GM18858 (cell line): ENCODE measurements at regions not wholly inside any gene's neighbourhood (a gene's known extent, or its start where the extent isn't known, plus 50 kb on each side); places are given as distances from the start of the nearest gene placed in this dataset.

ENCODE experiments used
- ATAC-seq: cut with Tn5 transposase; IDR thresholded peaks from one replicate; pipeline ENCODE4 v1.9.1; 2021; ENCODE audit not compliant: unreplicated experiment

DNA sequence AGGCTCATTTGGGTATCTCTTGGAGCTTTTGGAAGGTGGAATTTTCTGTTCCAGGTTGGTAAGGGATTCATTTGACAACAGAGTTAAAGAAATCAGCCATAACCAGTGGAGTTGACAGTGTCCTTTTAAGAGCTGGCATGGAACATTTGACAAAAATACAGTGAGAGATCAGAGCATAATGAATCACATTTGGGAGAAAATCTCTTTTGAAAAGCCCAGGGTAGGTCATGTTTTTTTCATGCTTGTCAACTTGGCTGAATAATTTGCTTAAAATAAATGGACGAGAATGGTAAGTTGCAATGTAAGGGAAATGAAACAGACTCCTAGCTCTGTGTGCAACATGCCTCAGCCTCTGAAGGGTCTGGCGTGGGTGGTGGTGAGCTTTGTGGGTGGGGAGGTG, 235.3 kb upstream of the N4BP1 start:
- no peak for ATAC-seq

- no peak for ATAC-seq
Measured at GRCh38 chr16:48838349-48838748, 228.4 kb upstream of the N4BP1 start.

DNA sequence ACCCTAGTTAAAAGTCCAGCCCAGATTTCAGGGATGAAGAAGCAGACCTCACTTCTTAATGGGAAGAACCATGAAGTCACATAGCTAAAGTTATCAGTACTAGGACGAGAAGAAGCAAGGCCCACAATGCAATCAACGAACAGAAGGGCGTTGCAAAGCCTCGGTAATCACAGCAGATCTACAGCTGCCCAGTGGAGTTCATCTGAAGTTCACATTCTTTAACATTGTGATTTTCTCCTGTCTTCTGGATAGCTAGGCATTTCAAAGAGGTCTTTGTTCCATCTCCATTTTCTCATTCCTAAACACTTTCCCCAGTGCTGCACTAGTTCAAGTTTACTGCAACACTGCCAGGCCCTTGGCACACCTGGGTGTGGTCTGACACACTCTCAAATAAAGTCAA, 226.7 kb upstream of the N4BP1 start:
- no peak for ATAC-seq

GRCh38 chr16:48836067-48836466, 226.1 kb upstream of the N4BP1 start:
- ATAC-seq, result no peak

GRCh38 chr16:48834576-48834975, 224.6 kb upstream of the N4BP1 start:
- ATAC-seq, result no peak

DNA sequence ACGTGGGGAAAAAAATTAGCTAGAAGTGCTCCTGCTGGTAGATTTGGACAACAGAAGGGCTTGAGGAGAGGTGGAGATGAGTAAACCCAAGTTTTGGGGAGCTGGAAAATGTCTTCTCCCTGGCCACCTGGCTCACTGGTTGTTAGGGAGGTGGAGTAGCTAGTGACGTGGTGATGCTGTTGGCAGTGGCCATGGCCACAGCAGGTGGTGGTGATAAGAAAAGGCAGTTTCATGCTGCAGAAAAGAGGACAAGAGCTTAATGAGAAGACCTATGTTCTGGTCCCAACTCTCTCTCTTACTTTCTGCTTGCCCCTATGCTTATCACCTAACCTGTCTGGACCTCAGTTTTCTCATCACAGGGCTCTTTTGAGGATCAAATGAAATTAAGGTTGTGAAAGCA, 223.5 kb upstream of the N4BP1 start:
- ATAC-seq, result no peak

DNA sequence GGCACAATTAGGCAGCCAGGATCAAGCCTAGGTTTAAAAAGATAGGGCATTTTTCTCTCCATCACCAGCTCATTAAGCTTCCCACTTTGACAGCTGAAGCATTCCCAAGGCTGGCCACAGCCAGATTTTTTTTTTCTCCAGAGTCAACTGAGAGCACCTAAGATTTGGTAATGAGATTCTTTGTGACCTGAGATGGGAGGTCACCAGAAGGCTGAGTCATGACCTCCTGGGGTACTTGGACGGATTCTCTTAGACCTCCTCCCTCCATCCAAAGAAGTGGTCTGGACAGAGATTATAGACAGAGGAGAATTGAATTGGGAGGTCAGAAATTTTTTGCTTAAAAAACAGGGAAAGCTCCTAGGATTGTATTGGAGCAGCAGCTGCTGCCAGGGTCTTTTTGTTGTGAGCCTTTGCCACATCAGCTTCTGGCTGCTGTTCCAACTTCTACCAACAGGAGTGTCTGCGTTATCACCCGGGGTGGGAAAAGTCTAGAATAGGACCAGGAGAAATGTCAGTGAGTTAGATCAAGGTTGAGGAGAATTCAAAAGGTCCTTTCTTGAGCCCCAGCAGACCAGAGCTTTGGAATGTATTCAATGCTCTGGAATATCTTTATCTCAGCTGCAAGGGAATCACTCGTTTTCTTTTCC, 221.2 kb upstream of the N4BP1 start:
- ATAC-seq, result no peak

DNA sequence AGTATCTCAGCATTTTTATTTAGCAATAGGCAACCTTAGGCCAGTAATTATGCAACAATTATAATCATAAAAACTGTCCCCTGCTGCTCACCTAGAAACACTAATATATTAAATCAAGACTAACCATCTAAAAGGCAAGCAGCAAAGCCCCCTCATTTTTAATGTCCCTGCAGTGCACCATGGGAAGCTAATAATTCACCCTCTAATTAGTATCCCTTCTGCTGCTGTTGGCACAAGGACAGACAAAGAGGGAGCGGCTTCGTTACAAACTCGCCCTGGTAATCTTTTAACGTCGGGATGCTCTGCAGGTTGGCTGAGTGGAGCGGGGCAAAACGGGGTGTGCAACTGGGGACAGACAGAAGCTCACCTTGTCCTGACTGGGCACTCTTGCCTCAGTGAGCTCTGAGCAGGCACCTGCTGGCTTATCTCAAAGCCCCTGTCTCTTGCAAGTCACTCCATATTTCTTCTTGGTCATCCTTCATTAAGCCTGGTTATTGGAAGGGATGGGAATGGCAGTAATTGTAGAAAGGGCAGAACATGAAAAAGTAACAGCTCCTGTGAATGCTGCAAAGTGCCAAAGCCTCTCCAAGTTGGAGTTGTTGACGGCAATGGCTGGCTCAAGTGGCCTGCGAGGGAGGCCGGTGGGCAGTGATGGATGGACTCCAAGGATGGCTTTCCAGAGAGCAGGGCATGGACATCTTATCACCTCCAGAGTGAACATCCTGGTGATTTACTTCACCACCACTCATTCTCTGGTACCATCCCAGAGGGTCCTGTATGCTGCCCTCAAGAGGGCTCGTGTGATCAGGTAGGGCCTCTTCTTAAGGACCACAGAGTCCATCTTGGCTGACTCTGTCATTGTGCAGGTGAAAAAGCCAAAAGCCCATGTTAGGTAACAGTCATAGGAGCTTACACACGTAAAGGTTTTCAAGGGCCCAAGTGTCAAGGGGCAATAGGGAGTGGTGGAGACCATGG, 219.6 kb upstream of the N4BP1 start:
- ATAC-seq, result no peak

GRCh38 chr16:48824271-48824670, 214.3 kb upstream of the N4BP1 start:
- ATAC-seq, result no peak

DNA sequence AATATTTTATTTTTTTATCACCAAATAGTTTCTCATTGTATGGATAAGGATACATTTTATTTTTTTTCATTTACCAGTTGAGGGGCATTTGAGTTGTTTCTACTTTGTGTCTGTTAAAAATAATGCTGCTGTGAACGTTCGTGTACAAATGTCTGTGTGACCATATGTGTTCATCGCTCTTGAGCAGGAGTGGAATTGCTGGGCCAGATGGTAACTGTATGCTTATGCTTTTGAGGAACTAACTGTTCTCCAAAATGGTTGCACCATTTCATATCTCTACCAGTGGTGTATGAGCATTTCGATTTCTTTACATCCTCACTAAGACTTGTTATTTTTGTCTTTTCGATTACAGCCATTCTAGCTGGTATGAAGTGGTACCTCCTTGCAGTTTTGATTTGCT, 212.5 kb upstream of the N4BP1 start:
- no peak for ATAC-seq

GRCh38 chr16:48820379-48820778, 210.4 kb upstream of the N4BP1 start:
- ATAC-seq, result no peak

GRCh38 chr16:48818257-48818656, 208.3 kb upstream of the N4BP1 start:
- no peak for ATAC-seq

DNA sequence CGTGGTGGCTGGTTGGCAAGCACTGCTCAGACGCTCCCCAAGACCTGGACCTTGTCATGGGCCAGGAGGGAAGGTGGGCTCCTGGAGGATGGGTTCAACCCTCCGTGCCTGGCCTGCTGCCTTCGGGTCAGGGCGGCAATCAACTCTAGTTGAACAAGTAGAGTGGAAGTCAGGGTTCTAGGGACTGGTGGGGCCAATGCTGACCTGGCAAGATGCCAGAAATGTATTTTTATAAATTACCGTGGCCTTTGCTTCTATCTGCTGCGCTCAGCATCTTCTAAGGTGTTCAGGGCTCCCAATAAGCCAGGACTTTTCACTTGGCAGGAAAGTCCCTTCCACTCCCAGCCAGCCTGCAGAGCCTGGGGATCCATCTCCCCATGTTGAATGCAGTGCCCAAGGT, 207.1 kb upstream of the N4BP1 start:
- ATAC-seq, result no peak

DNA sequence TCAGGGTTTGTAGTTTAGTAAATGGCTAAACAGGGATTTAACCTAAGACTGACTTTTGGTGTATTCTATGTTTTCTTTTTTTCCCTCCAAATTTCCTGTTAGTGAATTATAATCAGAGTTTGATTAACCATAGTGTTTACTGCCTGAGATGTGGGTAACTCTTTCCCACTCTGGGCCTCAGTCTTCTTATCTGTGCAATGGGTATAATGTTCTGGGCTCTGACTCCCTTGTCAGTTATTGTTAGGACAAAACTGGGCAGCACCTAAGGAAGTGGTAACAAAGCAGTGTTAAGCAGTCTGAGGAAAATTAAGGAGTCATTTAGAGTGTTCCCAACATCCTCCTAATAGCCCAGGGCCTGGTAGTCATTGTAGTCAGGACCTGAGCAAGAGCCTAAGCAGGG, 206.4 kb upstream of the N4BP1 start:
- no peak for ATAC-seq

GRCh38 chr16:48814994-48815393, 205.0 kb upstream of the N4BP1 start:
- no peak for ATAC-seq

DNA sequence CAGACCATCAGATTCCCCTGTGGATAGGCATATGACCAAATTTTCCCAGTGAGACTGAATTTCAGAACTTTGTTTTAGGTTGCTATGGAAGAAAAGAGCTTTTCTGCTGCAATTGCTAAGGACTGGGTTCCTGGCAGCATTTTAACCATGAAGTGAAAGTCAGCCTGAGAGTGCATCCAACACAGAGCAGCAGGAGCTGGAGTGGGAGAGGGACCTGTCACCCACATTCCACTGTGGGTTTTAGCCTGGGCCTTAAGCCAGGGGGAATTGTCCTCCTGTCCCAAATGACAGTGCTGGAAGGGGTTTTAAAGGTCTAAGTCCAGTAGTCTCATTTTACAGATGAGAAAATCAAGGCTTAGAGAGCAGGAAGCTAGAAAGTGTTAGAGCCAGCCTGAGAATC, 203.5 kb upstream of the N4BP1 start:
- ATAC-seq, result no peak

DNA sequence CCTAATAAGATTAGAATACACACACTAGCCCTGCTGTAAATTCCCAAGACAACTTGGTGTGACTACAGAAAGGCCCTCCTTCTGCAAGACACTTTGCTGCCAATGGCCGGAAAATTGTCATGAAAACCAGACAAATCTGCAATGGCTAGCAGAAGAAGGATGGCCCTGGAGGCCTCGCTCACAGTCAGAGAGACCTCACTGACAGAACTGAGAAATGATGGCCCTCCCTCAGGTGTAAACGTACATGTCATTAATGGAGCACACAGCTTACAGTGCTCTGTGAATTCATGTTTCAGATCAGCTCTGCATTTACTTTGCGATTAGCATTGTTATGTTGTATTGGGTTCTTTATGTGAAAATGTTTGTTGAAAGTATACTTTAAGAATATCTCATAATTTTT, 202.9 kb upstream of the N4BP1 start:
- no peak for ATAC-seq

- no peak for ATAC-seq
Measured at GRCh38 chr16:48811478-48811877, 201.5 kb upstream of the N4BP1 start.

- no peak for ATAC-seq
Measured at GRCh38 chr16:48810803-48811453, 200.9 kb upstream of the N4BP1 start.

DNA sequence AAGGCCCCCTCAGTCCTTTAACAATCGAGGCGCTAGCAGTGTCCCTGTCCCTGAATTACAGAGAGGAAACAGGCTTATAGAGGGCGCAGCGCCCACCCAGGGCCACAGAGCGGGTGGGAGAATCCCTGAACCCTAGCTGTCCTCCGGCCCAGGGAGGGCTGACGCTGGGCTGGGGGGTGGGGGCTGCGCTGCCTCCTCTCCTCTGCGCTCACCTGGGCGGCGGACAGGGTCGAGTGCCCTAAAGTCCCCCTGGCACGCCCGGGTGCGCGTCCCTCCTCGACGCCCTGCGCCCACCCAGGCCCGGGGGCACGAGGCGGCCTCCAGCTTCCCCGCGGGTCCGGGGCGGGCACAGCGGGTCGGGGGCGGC, 200.4 kb upstream of the N4BP1 start:
- ATAC-seq, result no peak

GRCh38 chr16:48790151-48790550, 180.2 kb upstream of the N4BP1 start:
- ATAC-seq, result no peak

DNA sequence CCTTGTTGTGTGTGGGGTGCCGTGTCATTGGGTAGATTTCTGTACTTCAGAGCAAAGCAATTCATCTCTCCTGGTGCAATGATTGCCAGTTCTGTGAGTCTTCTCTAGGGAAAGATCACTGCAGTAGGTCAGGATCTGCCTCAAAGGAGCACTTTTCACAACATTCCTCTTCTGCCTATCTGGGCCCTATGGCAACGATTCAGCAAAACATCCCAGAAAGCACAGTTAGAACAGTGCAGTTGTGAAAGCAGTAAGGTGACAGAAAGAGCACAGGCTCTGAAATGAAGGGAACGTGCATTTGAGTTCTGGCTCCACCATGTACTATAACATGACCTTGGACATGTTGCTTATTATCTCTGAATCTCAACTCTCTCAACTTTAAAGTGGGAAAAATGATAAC, 178.5 kb upstream of the N4BP1 start:
- no peak for ATAC-seq
